Esophagus squamous epithelium (tissue), 5 donors: ENCODE measurements at regions not wholly inside any gene's neighbourhood (a gene's known extent, or its start where the extent isn't known, plus 50 kb on each side); places are given as distances from the start of the nearest gene placed in this dataset.

Source experiments
- DNase-seq: peaks from one replicate; lab custom pipeline; 2025; lab: John Stamatoyannopoulos, UW
- H3K27ac ChIP-seq, 4 donors: fragments of 200-600 bp; sonication (generic); one replicate each; pipeline ENCODE4 v1.5.1; 2016 to 2019; ENCODE audit warnings: mild to moderate bottlenecking in 1 of 4
- H3K27me3 ChIP-seq, 4 donors: fragments of 200-600 bp; sonication (generic); 1 replicate in 3 of 4; 2 replicates in 1 of 4; pipeline versions ENCODE4 v1.5.1 to v1.6.0; 2017 to 2021; ENCODE audit warnings: antibody characterized with exemption in 1 of 4
- H3K36me3 ChIP-seq, 3 donors: fragments of 200-600 bp; sonication (generic); one replicate each; pipeline ENCODE4 v1.5.1; 2016 to 2019
- H3K4me1 ChIP-seq, 3 donors: fragments of 200-600 bp; sonication (generic); one replicate each; pipeline ENCODE4 v1.5.1; 2017 to 2019
- H3K4me3 ChIP-seq, 4 donors: fragments of 200-600 bp; sonication (generic); 1 replicate in 3 of 4; 2 replicates in 1 of 4; pipeline ENCODE4 v1.5.1; 2016 to 2019; ENCODE audit warnings: mild to moderate bottlenecking in 2 of 4, moderate library complexity in 1 of 4
- H3K9me3 ChIP-seq, 3 donors: fragments of 200-600 bp; sonication (generic); one replicate each; pipeline ENCODE4 v1.5.1; 2016 to 2019
- CTCF ChIP-seq, 6 experiments: fragments of 450-650 bp in 4 of 6; fragments of 200-600 bp in 2 of 6; sonication (generic) in 2 of 6; IDR thresholded peaks; one replicate each; pipeline ENCODE4 v1.5.1; 2016 to 2019; ENCODE audit warnings: antibody characterized with exemption in 6 of 6, mild to moderate bottlenecking in 4 of 6, moderate library complexity in 4 of 6
- POLR2A ChIP-seq, 4 donors: fragments of 450-650 bp; IDR thresholded peaks; one replicate each; pipeline ENCODE4 v1.6.1; 2017; ENCODE audit warnings: antibody characterized with exemption in 4 of 4, mild to moderate bottlenecking in 4 of 4, moderate library complexity in 3 of 4
- WGBS, 2 donors: methylation state at CpG; one replicate each; pipeline ENCODE4 v1.1.5; 2018; 5-methylcytosine and 5-hydroxymethylcytosine counted together
- intact Hi-C: fragments of 100-400 bp; cut with DNase I; formaldehyde crosslinking; loops from one replicate; pipeline ENCODE4 v1.15.0; 2022
- donor health status: DM: yes; HTN: yes; CAD: no.

GRCh38 chr4:58809948-58810347, 1699.8 kb upstream of the IGFBP7 start:
- Histone ChIP-seq H3K27me3 (no peaks in the 10 kb centered on the region), H3K9me3 (no peaks in the 10 kb centered on the region), H3K4me1 (no peaks in the 10 kb centered on the region), H3K4me3 (no peak overlapping the region), H3K27ac (no peak overlapping the region), H3K36me3 (no peaks in the 10 kb centered on the region)
- intact Hi-C loops = no loop called here
- TF ChIP-seq CTCF (IDR thresholded peaks at IDR 0.05) = no peak
- no peak for TF ChIP-seq POLR2A (IDR thresholded peaks at IDR 0.05)
- 28 to 45% methylated on average over 2 of the region's 2 CpGs for WGBS, 2 donors
- no peak for DNase-seq

DNA sequence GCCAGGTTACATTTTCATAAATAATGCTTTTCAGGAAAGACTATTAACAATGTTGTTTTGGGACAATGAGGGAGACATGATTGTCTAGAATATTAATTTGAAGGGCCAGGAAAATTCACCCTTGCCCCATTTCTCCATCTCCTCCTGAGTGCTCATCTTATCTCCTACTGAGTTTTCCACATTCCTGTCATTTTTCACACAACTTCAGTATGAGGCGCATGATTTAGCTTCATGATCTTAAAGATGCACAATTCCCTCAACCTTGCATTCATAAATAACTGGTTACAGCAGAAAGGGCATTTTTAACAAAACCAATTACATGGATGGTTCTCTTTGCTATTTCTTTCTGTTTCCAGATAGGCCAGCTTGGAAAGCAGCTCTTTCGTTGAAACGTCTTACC, 1699.2 kb upstream of the IGFBP7 start:
- Histone ChIP-seq H3K36me3 (no peaks in the 10 kb centered on the region), H3K4me3 (no peak overlapping the region), H3K27me3 (no peaks in the 10 kb centered on the region), H3K27ac (no peak overlapping the region), H3K9me3 (no peaks in the 10 kb centered on the region), H3K4me1 (no peaks in the 10 kb centered on the region)
- TF ChIP-seq POLR2A (IDR thresholded peaks at IDR 0.05) = no peak
- TF ChIP-seq CTCF (IDR thresholded peaks at IDR 0.05) = no peak
- no peak for DNase-seq
- intact Hi-C loops = no loop called here
- WGBS, 2 donors = 78 to 86% methylated on average over 3 of the region's 3 CpGs

DNA sequence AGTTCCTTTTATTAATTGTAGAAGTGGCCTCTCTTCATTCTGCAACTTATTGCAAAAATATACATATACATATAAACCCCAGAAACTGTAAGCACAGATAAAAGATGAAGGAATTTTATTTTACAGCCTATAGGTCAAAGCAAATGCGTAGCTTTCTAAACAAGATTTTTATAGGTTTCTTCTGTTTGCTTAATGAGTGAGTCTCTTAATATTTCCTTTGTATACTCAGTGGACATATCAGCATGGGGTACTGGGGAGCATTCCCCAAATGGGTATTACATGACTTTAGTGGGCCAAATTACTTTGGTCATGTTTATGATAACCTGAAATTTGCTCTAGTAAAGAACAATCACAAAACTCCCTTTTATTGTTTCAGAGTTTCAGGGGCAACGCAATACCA, 1698.6 kb upstream of the IGFBP7 start:
- intact Hi-C loops = no loop called here
- WGBS, 2 donors = 89% methylated on average over 2 of the region's 2 CpGs
- Histone ChIP-seq H3K4me3 (no peak overlapping the region), H3K4me1 (no peaks in the 10 kb centered on the region), H3K9me3 (no peaks in the 10 kb centered on the region), H3K27me3 (no peaks in the 10 kb centered on the region), H3K27ac (no peak overlapping the region), H3K36me3 (no peaks in the 10 kb centered on the region)
- TF ChIP-seq POLR2A (IDR thresholded peaks at IDR 0.05) (no peak), CTCF (IDR thresholded peaks at IDR 0.05) (no peak)
- DNase-seq = no peak

GRCh38 chr4:58807843-58808615, 1697.8 kb upstream of the IGFBP7 start:
- Histone ChIP-seq H3K4me1 (no peaks in the 10 kb centered on the region), H3K4me3 (no peak overlapping the region), H3K27me3 (no peaks in the 10 kb centered on the region), H3K36me3 (no peaks in the 10 kb centered on the region), H3K9me3 (no peaks in the 10 kb centered on the region), H3K27ac (no peak overlapping the region)
- intact Hi-C loops = no loop called here
- no peak for TF ChIP-seq CTCF (IDR thresholded peaks at IDR 0.05)
- no peak for DNase-seq
- WGBS, 2 donors = 38 to 59% methylated on average over 2 of the region's 2 CpGs

- no peak overlapping the region for H3K27ac ChIP-seq
- no peaks in the 10 kb centered on the region for H3K4me1 ChIP-seq
- H3K9me3 ChIP-seq = no peaks in the 10 kb centered on the region
- H3K4me3 ChIP-seq = no peak overlapping the region
- no peak for DNase-seq
- no peaks in the 10 kb centered on the region for H3K27me3 ChIP-seq
- 17 to 26% methylated on average over 1 of the region's 1 CpG for WGBS, 2 donors
- no peaks in the 10 kb centered on the region for H3K36me3 ChIP-seq
- intact Hi-C loops = no loop called here
- TF ChIP-seq CTCF (IDR thresholded peaks at IDR 0.05) (no peak), POLR2A (IDR thresholded peaks at IDR 0.05) (no peak)
Measured at GRCh38 chr4:58776627-58777026, 1666.4 kb upstream of the IGFBP7 start.
